GM21737 (cell line): ENCODE measurements at regions not wholly inside any gene's neighbourhood (a gene's known extent, or its start where the extent isn't known, plus 50 kb on each side); places are given as distances from the start of the nearest gene placed in this dataset.

Experiments used
- ATAC-seq: cut with Tn5 transposase; IDR thresholded peaks from one replicate; pipeline ENCODE4 v1.9.1; 2021; ENCODE audit warnings: mild to moderate bottlenecking, moderate library complexity; ENCODE audit not compliant: unreplicated experiment

GRCh38 chr4:187215438-187215837 lies 491.8 kb upstream of the FAT1 start:
- ATAC-seq, result no peak

GRCh38 chr4:187218705-187219245 lies 495.1 kb upstream of the FAT1 start:
- no peak for ATAC-seq

GRCh38 chr4:187224560-187224959 lies 500.9 kb upstream of the FAT1 start:
- no peak for ATAC-seq

GRCh38 chr4:187227907-187228704 lies 504.4 kb upstream of the FAT1 start:
- ATAC-seq, result no peak

- ATAC-seq, result no peak
These were observed 508.5 kb upstream of the FAT1 start for GRCh38 chr4:187232196-187232595.

- no peak for ATAC-seq
These were observed 509.1 kb upstream of the FAT1 start for GRCh38 chr4:187232796-187233195.

GRCh38 chr4:187235456-187236170 lies 512.0 kb upstream of the FAT1 start:
- ATAC-seq, result no peak

GRCh38 chr4:187236209-187236890 lies 512.7 kb upstream of the FAT1 start:
- no peak for ATAC-seq

GRCh38 chr4:187238646-187239045 lies 515.0 kb upstream of the FAT1 start:
- no peak for ATAC-seq

GRCh38 chr4:187251896-187252295 lies 528.2 kb upstream of the FAT1 start:
- no peak for ATAC-seq

GRCh38 chr4:187256897-187257296 lies 533.2 kb upstream of the FAT1 start:
- ATAC-seq, result no peak

GRCh38 chr4:187258651-187259401 lies 535.2 kb upstream of the FAT1 start:
- no peak for ATAC-seq

- ATAC-seq, result no peak
These were observed 545.3 kb upstream of the FAT1 start for GRCh38 chr4:187268940-187269339.

GRCh38 chr4:187270154-187270553 lies 546.5 kb upstream of the FAT1 start:
- no peak for ATAC-seq

- no peak for ATAC-seq
These were observed 548.2 kb upstream of the FAT1 start for GRCh38 chr4:187271848-187272247.

- no peak for ATAC-seq
These were observed 550.5 kb upstream of the FAT1 start for GRCh38 chr4:187274153-187274552.

- no peak for ATAC-seq
These were observed 553.2 kb upstream of the FAT1 start for GRCh38 chr4:187276736-187277408.

GRCh38 chr4:187283201-187283955 lies 559.7 kb upstream of the FAT1 start:
- no peak for ATAC-seq

- ATAC-seq, result no peak
These were observed 562.9 kb upstream of the FAT1 start for GRCh38 chr4:187286525-187286924.

GRCh38 chr4:187289371-187289770 lies 565.7 kb upstream of the FAT1 start:
- no peak for ATAC-seq
